ENCODE measurements at regions not wholly inside any gene's neighbourhood (a gene's known extent, or its start where the extent isn't known, plus 50 kb on each side); places are given as distances from the start of the nearest gene placed in this dataset.
A peak's percentile ranks its signal among the peaks of the same experiment; 100 is the strongest.
"Not testable (repeated sequence)": the region's sequence is repeated elsewhere in the genome, so short reads cannot be mapped to it uniquely, and the experiment has no call there.

GRCh38 chr9:22216730-22217172, 207.6 kb upstream of the CDKN2B start:
- no peak for DNase-seq (ENCODE audit: insufficient read length, low spot score)

DNA sequence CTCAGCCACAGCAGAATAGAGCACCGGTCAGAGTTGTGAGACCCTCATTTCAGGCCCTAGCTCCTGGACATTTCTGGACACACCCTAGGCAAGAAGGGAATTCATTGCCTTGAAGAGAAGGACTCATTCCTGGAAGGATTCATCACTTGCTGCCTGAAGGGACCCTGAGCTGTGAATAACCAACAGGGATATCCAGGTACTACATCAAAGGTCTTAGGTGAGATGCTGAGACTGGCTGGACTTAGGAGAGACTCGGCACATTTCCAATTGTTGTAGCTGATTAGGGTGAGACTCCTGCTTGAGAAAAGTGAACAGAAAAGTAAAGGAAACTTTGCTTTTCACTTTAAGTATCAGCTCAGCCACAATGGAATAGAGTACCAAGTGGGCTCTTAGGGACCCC, 208.1 kb upstream of the CDKN2B start:
- no peak for DNase-seq (ENCODE audit: insufficient read length, low spot score)
- FAIRE-seq = no peak

More at GRCh38 chr9:22216730-22217172, 207.6 kb upstream of the CDKN2B start:
- no peak for FAIRE-seq

DNA sequence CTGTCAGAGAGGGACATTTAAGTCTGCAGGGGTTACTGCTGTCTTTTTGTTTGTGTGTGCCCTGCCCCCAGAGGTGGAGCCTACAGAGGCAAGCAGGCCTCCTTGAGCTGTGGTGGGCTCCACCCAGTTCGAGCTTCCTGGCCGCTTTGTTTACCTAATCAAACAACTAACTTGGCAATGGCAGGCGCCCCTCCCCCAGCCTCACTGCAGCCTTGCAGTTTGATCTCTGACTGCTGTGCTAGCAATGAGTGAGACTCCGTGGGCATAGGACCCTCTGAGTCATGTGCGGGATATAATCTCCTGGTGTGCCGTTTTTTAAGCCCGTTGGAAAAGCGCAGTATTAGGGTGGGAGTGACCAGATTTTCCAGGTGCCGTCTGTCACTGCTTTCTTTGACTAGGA, 216.8 kb upstream of the CDKN2B start:
- FAIRE-seq; DNase-seq (ENCODE audit: insufficient read length, low spot score): not testable (repeated sequence)

DNA sequence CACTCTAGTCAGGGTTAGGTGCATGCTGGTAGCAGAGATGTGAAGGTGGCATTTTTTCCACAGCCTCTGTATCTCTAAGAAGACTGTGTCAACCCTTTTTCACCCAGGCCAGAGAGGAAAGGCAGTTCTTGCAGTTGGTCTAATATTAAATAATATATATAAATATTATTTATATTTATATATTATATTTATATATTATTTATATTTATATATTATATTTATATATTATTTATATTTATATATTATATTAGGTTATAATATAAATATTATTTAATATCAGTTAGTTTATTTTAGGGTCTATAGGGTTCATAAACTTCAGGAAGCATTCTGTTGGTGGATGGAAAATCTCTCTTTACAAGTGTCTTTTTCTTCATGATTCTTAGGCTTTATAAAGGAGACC, 218.6 kb upstream of the DMRTA1 start:
- no peak for DNase-seq (ENCODE audit: insufficient read length, low spot score)
- FAIRE-seq = no peak

DNA sequence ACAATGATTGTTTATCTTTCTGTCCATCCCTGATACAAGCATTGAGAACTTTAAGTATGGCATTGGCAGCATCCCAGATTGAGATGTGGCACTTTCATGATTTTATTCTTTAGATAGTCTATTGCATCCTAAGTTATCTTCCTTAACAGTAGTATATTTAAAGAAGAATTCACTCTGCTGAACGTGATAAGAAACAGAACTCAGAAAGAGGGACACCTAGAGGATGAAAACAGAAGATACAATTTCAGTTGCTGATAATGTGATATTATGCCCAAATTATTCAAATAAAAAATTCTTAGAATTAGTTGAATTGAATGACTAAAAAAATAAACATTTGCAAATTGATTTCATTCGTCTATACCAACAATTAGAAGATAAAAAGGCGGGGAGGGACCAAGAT, 218.1 kb upstream of the DMRTA1 start:
- DNase-seq (ENCODE audit: insufficient read length, low spot score) (no peak), FAIRE-seq (no peak)

GRCh38 chr9:22229069-22229468, 217.6 kb upstream of the DMRTA1 start:
- FAIRE-seq = no peak
- DNase-seq (ENCODE audit: insufficient read length, low spot score) = no peak

DNA sequence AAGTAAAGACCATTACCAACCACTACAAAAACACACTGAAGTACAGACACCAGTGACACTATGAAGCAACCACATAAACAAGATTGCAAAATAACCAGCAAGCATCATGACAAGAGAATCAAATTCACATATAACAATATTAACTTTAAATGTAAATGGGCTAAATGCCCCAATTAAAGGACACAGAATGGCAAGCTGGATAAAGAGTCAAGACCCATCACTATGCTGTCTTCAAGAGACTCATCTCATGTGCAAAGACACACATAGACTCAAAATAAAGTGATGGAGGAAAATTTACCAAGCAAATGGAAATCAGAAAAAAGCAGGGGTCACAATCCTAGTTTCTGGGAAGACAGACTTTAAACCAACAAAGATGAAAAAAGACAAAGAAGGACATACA, 215.3 kb upstream of the DMRTA1 start:
- FAIRE-seq; DNase-seq (ENCODE audit: insufficient read length, low spot score): not testable (repeated sequence)

GRCh38 chr9:22232971-22233370, 213.7 kb upstream of the DMRTA1 start:
- DNase-seq (ENCODE audit: insufficient read length, low spot score) = no peak
- no peak for FAIRE-seq

- DNase-seq (ENCODE audit: insufficient read length, low spot score) (peak; percentile 36), FAIRE-seq (no peak)
Observed at GRCh38 chr9:22237497-22238363, 208.9 kb upstream of the DMRTA1 start.

GRCh38 chr9:22238809-22239684, 207.6 kb upstream of the DMRTA1 start:
- DNase-seq (ENCODE audit: insufficient read length, low spot score) (no peak), FAIRE-seq (no peak)

GRCh38 chr9:22240619-22241018, 206.0 kb upstream of the DMRTA1 start:
- FAIRE-seq = no peak
- DNase-seq (ENCODE audit: insufficient read length, low spot score) = no peak

- DNase-seq (ENCODE audit: insufficient read length, low spot score) = no peak
- no peak for FAIRE-seq
Observed at GRCh38 chr9:22241024-22241423, 205.6 kb upstream of the DMRTA1 start.

DNA sequence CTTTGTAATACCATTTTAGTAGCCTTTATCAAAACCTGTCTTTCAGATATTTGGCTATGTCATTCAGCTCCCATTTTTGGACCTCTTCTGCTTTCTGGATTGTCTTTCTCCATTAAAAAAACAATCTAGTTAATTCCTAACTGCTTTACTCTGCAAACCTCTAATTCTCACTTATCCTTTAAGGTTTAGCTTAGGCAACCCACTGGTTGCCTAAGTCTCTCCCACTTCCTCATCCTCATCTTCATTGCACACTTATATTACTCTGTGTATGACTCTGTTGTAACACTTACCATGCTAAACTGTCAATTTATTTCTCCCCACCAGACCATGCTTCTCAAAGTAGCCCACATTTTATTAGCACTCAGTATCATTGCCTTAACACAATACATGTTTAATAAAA, 205.0 kb upstream of the DMRTA1 start:
- no peak for DNase-seq (ENCODE audit: insufficient read length, low spot score)

DNA sequence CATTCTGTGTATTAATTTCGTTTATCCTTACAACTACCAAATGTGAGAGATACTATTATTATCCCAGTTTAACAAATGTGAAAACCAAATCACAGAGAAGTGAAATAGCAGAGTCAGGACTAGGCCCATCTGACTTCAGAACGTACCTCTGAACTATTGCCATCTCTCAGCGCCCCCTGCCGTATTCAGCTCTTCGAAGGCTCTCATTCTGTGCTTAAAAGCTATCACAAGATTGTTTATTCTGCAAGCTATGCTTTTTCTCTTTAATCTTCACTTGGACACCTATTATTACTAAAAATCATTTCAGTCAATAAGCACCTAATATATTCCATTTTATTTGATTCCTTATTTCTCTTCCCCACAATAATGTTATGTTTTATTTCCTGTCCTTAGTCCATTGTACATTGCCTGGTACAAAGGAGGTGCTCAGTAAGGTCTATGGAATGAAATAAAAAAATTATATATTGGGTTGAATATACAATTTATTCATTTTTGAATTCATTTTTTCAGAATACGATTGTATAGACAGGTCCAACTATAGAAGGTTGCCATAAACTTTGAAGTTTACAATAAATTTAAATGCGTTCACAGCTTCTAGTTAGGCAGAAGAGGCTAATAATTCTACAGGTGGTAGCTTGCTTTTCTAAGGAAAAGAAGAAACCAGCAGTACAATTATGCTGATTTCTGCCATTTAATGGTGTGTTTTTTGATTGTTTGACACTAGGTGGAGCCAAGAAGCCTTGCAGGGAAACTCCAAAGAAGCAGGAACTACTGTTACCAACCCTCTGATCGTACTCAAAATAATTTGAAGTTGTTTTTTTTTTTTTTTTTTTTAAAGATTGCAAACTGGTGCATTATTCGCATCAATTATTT, 202.2 kb upstream of the DMRTA1 start:
- no peak for FAIRE-seq

More for the DNA sequence above, 205.0 kb upstream of the DMRTA1 start:
- FAIRE-seq = no peak

GRCh38 chr9:22255337-22255736, 191.3 kb upstream of the DMRTA1 start:
- DNase-seq (ENCODE audit: insufficient read length, low spot score) (no peak), FAIRE-seq (no peak)

More for the DNA sequence above, 202.2 kb upstream of the DMRTA1 start:
- peak; percentile 10 for DNase-seq (ENCODE audit: insufficient read length, low spot score)

- no peak for FAIRE-seq
- no peak for DNase-seq (ENCODE audit: insufficient read length, low spot score)
Observed at GRCh38 chr9:22256381-22256780, 190.2 kb upstream of the DMRTA1 start.

DNA sequence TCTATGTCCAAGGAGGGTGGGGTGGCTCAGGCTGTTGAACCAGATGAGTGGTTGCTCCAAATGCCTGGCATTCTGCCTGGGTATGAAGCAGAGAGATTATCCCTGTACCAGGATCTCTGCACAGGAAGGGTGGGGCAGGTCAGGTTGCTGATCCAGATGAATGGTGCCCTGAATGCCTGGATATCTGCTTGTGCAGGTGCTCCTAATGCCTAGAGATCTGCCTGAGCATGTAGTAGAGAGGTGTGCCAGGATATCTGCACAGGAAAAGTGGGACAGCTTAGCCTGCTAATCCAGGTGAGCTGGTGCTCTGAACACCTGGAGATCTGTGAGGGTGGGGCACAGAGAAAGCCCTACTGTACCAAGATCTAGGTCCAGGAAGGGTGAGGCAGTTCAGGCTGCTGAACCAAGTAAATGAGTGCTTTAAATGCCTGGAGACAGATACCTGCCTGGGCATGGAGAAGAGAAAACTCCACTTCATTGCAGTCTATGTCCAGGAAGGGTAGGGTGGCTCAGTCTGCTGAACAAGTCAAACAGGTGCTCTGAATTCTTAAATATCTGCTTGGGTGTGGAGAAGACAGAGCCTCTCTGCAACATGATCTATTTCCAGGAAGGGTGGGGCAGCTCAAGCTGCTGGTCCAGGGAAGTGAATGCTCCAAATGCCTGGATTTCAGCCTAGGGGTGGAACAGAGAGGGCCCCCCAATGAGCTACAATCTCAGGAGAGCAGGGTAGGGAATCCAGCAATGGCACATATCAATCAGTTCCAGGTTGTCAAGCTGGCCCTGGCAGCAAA, 189.4 kb upstream of the DMRTA1 start:
- DNase-seq (ENCODE audit: insufficient read length, low spot score) (no peak), FAIRE-seq (no peak)

DNA sequence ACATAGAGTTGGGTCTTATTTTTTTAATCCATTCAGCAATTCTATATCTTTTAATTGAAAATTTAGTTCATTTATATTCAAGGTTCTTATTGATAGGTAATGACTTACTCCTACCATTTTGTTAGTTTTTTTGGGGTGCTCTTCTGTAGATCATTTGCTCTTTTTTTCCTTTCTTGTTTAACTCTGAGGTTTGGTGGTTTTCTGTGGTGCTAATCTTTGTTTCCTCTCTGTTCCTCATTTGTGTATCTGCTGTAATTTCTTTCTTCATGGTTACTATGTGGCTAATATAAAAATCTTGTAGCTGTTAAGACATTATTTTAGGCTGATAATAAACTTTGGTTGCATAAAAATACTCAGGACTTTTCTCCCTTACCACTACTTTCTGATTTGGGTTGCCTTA, 181.6 kb upstream of the DMRTA1 start:
- DNase-seq (ENCODE audit: insufficient read length, low spot score) (no peak), FAIRE-seq (no peak)

- DNase-seq (ENCODE audit: insufficient read length, low spot score) (no peak), FAIRE-seq (no peak)
Observed at GRCh38 chr9:22265534-22265933, 181.1 kb upstream of the DMRTA1 start.

GRCh38 chr9:22274477-22274876, 172.1 kb upstream of the DMRTA1 start:
- DNase-seq (ENCODE audit: insufficient read length, low spot score) (no peak), FAIRE-seq (no peak)

Data from HTR-8/SVneo (cell line).